ENCODE measurements at regions not wholly inside any gene's neighbourhood (a gene's known extent, or its start where the extent isn't known, plus 50 kb on each side); places are given as distances from the start of the nearest gene placed in this dataset.

- DNase-seq, result no peak
Measured at GRCh38 chr6:134520181-134521115, 202.5 kb upstream of the SGK1 start.

- DNase-seq, result no peak
Measured at GRCh38 chr6:134519465-134519864, 201.6 kb upstream of the SGK1 start.

GRCh38 chr6:134517868-134518267 lies 200.0 kb upstream of the SGK1 start:
- DNase-seq, result no peak

- no peak for DNase-seq
Measured at GRCh38 chr6:134517145-134517658, 199.3 kb upstream of the SGK1 start.

GRCh38 chr6:134516582-134516981 lies 198.7 kb upstream of the SGK1 start:
- DNase-seq, result no peak

GRCh38 chr6:134515986-134516385 lies 198.1 kb upstream of the SGK1 start:
- DNase-seq, result no peak

- DNase-seq, result no peak
Measured at GRCh38 chr6:134512981-134513391, 195.1 kb upstream of the SGK1 start.

GRCh38 chr6:134511984-134512683 lies 194.2 kb upstream of the SGK1 start:
- DNase-seq, result no peak

GRCh38 chr6:134510920-134511319 lies 193.0 kb upstream of the SGK1 start:
- no peak for DNase-seq

GRCh38 chr6:134510142-134510541 lies 192.2 kb upstream of the SGK1 start:
- no peak for DNase-seq

GRCh38 chr6:134508862-134509498 lies 191.1 kb upstream of the SGK1 start:
- DNase-seq, result no peak

- no peak for DNase-seq
Measured at GRCh38 chr6:134506162-134506561, 188.2 kb upstream of the SGK1 start.

GRCh38 chr6:134503585-134504281 lies 185.8 kb upstream of the SGK1 start:
- no peak for DNase-seq

GRCh38 chr6:134502614-134503549 lies 185.0 kb upstream of the SGK1 start:
- no peak for DNase-seq

GRCh38 chr6:134495890-134496248 lies 178.0 kb upstream of the SGK1 start:
- no peak for DNase-seq

GRCh38 chr6:134495203-134495889 lies 177.4 kb upstream of the SGK1 start:
- no peak for DNase-seq

- DNase-seq, result no peak
Measured at GRCh38 chr6:134493789-134494188, 175.9 kb upstream of the SGK1 start.

- no peak for DNase-seq
Measured at GRCh38 chr6:134491477-134491876, 173.6 kb upstream of the SGK1 start.

GRCh38 chr6:134482593-134483270 lies 164.8 kb upstream of the SGK1 start:
- DNase-seq, result no peak

GRCh38 chr6:134481966-134482365 lies 164.1 kb upstream of the SGK1 start:
- no peak for DNase-seq

Measured in stimulated activated CD8-positive, alpha-beta memory T cell treated with anti-CD3 and anti-CD28 coated beads, Interleukin-4, amount 100 ng/mL, for 48 hours (primary cell).